ENCODE measurements at regions not wholly inside any gene's neighbourhood (a gene's known extent, or its start where the extent isn't known, plus 50 kb on each side); places are given as distances from the start of the nearest gene placed in this dataset.

DNA sequence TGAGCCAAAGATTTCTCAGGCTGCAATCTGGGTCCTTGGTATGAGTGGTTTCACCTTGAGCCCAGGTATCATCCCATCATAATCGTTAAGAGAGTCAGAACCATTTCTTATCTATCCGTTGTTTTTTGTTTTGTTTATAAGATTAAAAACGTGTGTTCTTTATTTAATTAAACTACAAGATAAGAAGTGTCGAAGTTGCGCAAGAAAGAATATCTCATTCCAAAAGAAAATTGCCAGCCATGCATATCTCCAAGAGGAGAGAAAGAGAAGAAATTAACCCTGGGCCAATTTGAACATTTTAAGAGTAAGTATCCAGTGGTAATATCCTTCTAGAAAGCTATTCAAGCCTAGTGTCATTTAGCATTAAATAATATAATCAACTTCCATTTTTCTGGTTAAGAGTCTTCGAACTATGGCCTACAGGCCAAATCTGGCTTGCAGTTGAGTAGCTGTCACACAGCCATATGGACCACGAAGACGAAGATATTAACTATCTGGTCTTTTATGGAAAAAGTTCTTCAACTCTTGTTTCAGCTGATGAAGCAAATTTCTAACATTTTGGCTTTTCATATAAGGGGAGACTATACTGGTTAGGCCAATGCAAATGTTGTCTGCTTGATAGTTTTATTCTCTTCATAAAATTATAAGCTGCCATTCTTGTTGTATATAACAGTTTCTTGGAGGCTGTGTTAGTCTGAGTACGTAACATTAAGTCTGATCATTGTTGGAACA is 576.4 kb downstream of the REEP3 start:
- no peak overlapping the region for H2AFZ ChIP-seq (ENCODE audit: low read depth, low read length)
- H3K4me1 ChIP-seq (ENCODE audit: low read length): no peaks in the 10 kb centered on the region; the same call in 1 of the 2 replicates
- H4K20me1 ChIP-seq (ENCODE audit: insufficient read depth, low read length): no peaks in the 10 kb centered on the region
- no peaks in the 10 kb centered on the region for H3K27me3 ChIP-seq (ENCODE audit: low read depth, low read length)
- H3K9me3 ChIP-seq (ENCODE audit: insufficient read depth, low read length): no peaks in the 10 kb centered on the region
- no peak overlapping the region for H3K27ac ChIP-seq (ENCODE audit: low read length)
- H3K4me2 ChIP-seq (ENCODE audit: low read length): no peak overlapping the region
- no peaks in the 10 kb centered on the region for H3K36me3 ChIP-seq (replicated peaks; ENCODE audit: low read depth, low read length)
- TF ChIP-seq EZH2phosphoT487 (IDR thresholded peaks at IDR 0.05; ENCODE audit: low read depth) (no peak), CTCF (IDR thresholded peaks at IDR 0.05; ENCODE audit: low read depth, low read length) (no peak)
- no peak overlapping the region for H3K4me3 ChIP-seq (ENCODE audit: low read length)
- no peak overlapping the region for H3K9ac ChIP-seq (ENCODE audit: low read length)
- H3K79me2 ChIP-seq (ENCODE audit: low read length): no peaks in the 10 kb centered on the region

DNA sequence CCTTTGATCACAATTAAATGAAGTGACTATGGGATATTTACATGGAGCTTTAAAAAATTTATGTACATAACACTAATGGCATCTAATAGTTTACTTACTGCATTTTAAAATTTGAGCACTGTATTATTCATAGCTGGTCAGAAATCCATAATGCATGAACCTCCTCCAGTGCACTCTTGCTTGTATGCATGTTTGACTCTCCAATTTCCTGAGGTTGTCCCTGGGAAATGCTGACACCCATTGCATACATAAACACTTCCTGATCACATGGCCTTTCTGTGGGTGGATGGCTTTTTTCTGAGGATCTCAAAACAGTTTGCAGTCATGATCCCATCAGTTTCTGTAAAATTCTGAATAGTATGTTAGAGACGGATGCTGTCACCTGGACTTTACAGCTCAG is 577.8 kb downstream of the REEP3 start:
- TF ChIP-seq CTCF (IDR thresholded peaks at IDR 0.05; ENCODE audit: low read depth, low read length) (no peak), EZH2phosphoT487 (IDR thresholded peaks at IDR 0.05; ENCODE audit: low read depth) (no peak)
- H3K4me2 ChIP-seq (ENCODE audit: low read length): no peak overlapping the region
- no peak overlapping the region for H2AFZ ChIP-seq (ENCODE audit: low read depth, low read length)
- H3K79me2 ChIP-seq (ENCODE audit: low read length): no peaks in the 10 kb centered on the region
- no peaks in the 10 kb centered on the region for H3K27me3 ChIP-seq (ENCODE audit: low read depth, low read length)
- H3K36me3 ChIP-seq (replicated peaks; ENCODE audit: low read depth, low read length): no peaks in the 10 kb centered on the region
- H4K20me1 ChIP-seq (ENCODE audit: insufficient read depth, low read length): no peaks in the 10 kb centered on the region
- H3K4me3 ChIP-seq (ENCODE audit: low read length): no peak overlapping the region
- no peaks in the 10 kb centered on the region; the same call in 1 of the 2 replicates for H3K4me1 ChIP-seq (ENCODE audit: low read length)
- H3K9me3 ChIP-seq (ENCODE audit: insufficient read depth, low read length): no peaks in the 10 kb centered on the region
- H3K27ac ChIP-seq (ENCODE audit: low read length): no peak overlapping the region
- no peak overlapping the region for H3K9ac ChIP-seq (ENCODE audit: low read length)

DNA sequence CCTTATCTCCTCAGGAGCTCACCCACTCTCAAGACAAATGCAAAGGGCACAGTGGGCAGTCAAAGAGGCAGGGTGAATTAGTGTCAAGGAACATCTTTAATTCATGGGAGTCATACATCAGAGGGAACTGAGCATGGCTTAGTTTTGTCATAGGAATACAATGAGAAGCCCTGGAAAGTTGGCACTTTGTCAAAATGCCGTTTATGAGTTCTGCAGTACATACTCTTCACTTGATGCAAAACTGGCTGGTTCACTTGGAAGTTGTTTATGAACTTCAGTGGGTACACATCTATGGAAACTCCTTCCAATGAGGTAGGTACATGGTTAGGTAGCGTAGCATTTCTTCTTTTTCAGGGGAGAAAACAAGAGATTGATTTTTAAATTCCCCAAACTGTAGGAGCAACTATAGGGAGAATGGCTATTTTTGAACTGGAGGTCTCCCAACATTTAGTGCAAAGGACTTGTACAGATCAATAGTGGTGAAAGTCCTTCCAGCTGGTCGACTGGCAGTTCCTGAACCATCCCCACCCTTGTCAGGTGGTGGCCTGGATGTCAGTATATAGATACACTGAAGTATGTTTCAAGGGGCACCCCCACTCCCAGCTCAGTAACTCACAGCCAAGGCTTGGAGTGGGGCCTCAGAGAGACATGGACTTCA is 580.5 kb downstream of the REEP3 start:
- Histone ChIP-seq H3K4me1 (ENCODE audit: low read length) (no peaks in the 10 kb centered on the region), H2AFZ (ENCODE audit: low read depth, low read length) (no peak overlapping the region), H3K27me3 (ENCODE audit: low read depth, low read length) (no peaks in the 10 kb centered on the region), H3K79me2 (ENCODE audit: low read length) (no peaks in the 10 kb centered on the region), H3K27ac (ENCODE audit: low read length) (no peak overlapping the region), H4K20me1 (ENCODE audit: insufficient read depth, low read length) (no peaks in the 10 kb centered on the region), H3K4me2 (ENCODE audit: low read length) (no peak overlapping the region), H3K4me3 (ENCODE audit: low read length) (no peak overlapping the region), H3K9me3 (ENCODE audit: insufficient read depth, low read length) (no peaks in the 10 kb centered on the region), H3K9ac (ENCODE audit: low read length) (no peak overlapping the region), H3K36me3 (replicated peaks; ENCODE audit: low read depth, low read length) (no peaks in the 10 kb centered on the region)
- TF ChIP-seq CTCF (IDR thresholded peaks at IDR 0.05; ENCODE audit: low read depth, low read length): no peak
- TF ChIP-seq EZH2phosphoT487 (IDR thresholded peaks at IDR 0.05; ENCODE audit: low read depth): no peak

- H4K20me1 ChIP-seq (ENCODE audit: insufficient read depth, low read length): no peaks in the 10 kb centered on the region
- no peak for TF ChIP-seq CTCF (IDR thresholded peaks at IDR 0.05; ENCODE audit: low read depth, low read length)
- TF ChIP-seq EZH2phosphoT487 (IDR thresholded peaks at IDR 0.05; ENCODE audit: low read depth): no peak
- H3K79me2 ChIP-seq (ENCODE audit: low read length): no peaks in the 10 kb centered on the region
- H2AFZ ChIP-seq (ENCODE audit: low read depth, low read length): no peak overlapping the region
- H3K27ac ChIP-seq (ENCODE audit: low read length): no peak overlapping the region
- no peak overlapping the region for H3K4me2 ChIP-seq (ENCODE audit: low read length)
- no peaks in the 10 kb centered on the region for H3K27me3 ChIP-seq (ENCODE audit: low read depth, low read length)
- H3K4me3 ChIP-seq (ENCODE audit: low read length): no peak overlapping the region
- H3K36me3 ChIP-seq (replicated peaks; ENCODE audit: low read depth, low read length): no peaks in the 10 kb centered on the region
- no peaks in the 10 kb centered on the region for H3K9me3 ChIP-seq (ENCODE audit: insufficient read depth, low read length)
- no peak overlapping the region for H3K9ac ChIP-seq (ENCODE audit: low read length)
- H3K4me1 ChIP-seq (ENCODE audit: low read length): no peaks in the 10 kb centered on the region
These were observed 581.0 kb downstream of the REEP3 start for GRCh38 chr10:64102264-64102633.
